GM20000 (cell line): ENCODE measurements at regions not wholly inside any gene's neighbourhood (a gene's known extent, or its start where the extent isn't known, plus 50 kb on each side); places are given as distances from the start of the nearest gene placed in this dataset.
"Not testable (repeated sequence)": the region's sequence is repeated elsewhere in the genome, so short reads cannot be mapped to it uniquely, and the experiment has no call there.

Experiments used
- DNase-seq: peaks from one replicate; pipeline ENCODE4 v3.0.0; 2012; ENCODE audit warnings: low spot score
- TF ChIP-seq, protein P1 (sequence below): IDR thresholded peaks from 2 replicates; pipeline ENCODE4 v1.5.1; 2012; ENCODE audit warnings: mild to moderate bottlenecking, control low read depth; ENCODE audit errors: extremely low read depth, missing control alignments

DNA sequence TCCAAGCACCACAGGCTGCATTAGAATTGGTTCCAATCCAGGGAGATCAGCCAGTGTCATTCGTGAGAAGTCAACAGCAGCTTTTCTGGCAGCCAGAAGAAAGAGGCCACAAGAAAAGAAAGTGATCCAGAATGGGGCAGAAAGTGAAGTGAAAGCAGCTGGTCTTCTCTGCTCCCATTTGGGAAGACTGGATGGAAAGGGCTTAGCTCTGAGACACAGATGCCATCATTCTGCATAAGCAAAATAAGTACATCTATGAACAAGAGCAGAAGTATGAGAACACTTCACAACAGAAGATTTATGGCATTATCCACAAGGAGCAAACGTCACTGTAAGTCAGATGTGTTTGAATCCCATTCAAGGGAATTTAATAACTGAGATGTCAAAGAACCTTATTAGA is 326.5 kb upstream of the ESRRG start:
- TF ChIP-seq, protein P1, sequence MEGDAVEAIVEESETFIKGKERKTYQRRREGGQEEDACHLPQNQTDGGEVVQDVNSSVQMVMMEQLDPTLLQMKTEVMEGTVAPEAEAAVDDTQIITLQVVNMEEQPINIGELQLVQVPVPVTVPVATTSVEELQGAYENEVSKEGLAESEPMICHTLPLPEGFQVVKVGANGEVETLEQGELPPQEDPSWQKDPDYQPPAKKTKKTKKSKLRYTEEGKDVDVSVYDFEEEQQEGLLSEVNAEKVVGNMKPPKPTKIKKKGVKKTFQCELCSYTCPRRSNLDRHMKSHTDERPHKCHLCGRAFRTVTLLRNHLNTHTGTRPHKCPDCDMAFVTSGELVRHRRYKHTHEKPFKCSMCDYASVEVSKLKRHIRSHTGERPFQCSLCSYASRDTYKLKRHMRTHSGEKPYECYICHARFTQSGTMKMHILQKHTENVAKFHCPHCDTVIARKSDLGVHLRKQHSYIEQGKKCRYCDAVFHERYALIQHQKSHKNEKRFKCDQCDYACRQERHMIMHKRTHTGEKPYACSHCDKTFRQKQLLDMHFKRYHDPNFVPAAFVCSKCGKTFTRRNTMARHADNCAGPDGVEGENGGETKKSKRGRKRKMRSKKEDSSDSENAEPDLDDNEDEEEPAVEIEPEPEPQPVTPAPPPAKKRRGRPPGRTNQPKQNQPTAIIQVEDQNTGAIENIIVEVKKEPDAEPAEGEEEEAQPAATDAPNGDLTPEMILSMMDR = no peak
- no peak for DNase-seq

DNA sequence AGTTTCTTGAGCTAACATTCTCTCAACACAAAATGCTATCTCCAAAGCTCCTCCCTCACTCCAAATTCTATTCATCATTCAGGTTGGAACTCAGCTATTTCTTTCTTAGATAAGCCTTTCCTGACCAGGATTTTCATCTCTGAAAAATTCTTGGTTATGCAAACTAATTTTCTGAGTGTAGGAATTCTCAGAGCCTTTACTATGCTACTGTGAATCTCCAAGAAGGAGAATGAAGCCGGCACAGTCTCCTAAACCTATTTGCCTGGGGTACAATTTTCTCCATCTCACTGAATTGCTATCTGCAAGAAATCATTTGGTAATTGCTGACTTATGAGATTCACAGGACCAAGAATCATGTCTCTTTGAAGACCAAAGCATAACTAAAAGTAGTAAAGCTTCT is 325.9 kb upstream of the ESRRG start:
- TF ChIP-seq, protein P1 = no peak
- DNase-seq = no peak

DNA sequence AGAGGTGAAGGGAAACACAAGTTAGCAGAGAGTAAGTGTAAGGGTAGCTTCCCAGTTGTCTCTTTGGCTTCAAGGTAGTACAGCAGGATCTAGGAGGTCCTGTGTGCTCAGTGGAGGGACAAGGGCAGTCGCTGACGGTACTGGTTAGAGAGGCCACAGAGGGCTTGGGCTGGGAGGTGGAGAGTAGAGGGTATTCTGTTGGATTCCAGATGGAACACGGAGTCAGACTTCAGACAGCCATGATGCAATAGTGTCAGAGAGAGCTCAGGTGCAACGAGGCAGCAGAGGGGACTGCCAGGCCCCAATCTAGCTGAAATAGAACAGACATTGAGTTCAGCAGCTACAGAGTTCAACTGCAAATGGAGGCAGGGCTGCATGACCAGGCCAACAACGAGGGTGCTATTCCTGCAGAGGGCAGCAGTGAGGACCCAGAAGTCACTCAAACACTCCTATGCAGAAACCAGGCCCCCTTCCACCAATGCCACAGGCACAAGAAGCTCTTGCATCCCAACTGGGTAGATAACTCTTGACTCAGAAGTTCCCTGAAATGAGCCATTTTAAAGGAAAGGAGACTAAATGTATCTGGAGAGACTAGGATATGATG is 325.0 kb upstream of the ESRRG start:
- peak; percentile 24 for DNase-seq
- TF ChIP-seq, protein P1 = peak; percentile 24

DNA sequence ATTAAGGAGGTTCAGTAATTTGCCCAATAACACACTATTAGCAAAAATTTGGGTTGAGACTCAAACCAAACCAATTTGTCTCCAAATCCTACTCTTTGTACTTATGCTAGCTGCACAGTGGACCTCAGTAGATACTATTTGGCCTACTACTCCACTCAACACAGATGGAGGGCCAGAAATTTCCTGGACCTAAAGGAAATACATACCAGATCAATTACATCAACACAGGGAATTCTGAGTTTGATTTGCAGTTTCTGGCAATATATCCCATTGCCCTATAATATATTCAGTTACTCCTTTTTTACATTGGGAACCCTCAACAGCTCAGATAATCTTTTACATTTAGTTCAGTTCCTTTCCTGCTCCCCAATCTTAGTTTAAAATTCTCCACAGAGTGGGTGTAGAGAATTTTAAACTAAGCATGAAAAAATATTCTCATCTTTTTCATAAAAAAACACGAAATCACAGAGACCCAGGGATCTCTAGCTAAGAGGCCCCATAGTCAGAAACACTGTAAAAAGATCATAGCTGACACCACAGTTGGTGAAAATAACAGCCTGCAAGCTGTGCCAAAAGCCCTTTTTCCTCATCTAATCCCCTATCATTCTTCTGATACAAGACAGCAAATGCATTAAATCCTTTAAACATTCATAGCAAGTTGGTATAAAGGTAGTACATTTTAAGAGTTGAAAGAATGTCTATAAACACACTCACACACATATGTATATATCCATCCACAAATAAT is 317.7 kb upstream of the ESRRG start:
- no peak for DNase-seq
- TF ChIP-seq, protein P1 = no peak

DNA sequence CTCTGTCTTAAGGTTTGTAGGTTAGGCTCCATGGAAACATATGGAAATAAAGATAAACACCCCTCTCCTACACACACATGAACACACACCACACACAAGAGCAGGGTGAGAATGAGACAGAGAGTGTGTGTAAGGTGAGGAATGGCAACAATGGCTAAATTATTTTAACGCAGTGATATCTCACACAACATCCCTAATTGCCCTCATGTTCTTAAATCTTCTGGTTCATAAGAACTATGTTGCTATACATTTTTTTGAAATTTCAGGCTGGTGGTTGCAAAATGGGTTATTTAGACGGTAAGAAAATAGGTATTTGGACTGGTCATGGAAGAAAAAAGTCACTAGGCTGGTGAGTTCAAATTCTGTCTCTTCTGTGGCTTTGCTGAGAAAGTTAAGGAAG is 316.7 kb upstream of the ESRRG start:
- TF ChIP-seq, protein P1 = no peak
- no peak for DNase-seq

DNA sequence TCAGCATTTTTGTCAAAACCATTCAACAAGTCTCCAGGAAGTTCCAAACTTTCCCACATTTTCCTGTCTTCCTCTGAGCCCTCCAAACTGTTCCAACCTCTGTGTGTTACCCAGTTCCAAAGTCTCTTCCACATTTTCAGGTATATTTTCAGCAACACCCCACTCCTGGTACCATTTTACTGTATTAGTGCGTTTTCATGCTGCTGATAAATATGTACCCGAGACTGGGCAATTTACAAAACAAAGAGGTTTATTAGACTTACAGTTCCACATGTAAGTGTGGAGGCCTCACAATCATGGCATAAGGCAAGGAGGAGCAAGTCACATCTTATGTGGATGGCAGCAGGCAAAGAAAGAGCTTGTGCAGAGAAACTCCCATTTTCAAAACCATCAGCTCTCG is 315.9 kb upstream of the ESRRG start:
- DNase-seq = not testable (repeated sequence)

DNA sequence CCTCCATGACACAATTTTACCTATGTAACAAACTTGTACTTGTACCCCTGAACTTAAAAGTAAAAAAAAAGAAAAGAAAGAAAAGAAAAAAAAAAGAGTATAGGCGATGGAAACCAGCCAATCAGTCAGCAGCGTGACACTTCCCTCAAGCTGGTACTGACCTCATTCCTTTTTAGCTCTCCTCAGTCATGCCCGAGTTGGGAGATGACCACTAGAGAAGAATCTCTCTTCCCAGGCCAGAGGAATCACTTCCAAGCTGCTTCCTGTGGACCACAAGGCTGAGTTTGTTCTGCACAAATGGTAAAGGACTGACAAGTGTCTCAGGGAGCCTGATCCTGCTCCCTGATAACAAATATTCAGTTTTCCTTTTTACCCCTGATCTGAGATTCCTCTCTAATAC is 313.5 kb upstream of the ESRRG start:
- DNase-seq = no peak

More for the DNA sequence above, 313.5 kb upstream of the ESRRG start:
- TF ChIP-seq, protein P1 = no peak
